Umbilical cord (tissue), 1 donor: ENCODE measurements at regions not wholly inside any gene's neighbourhood (a gene's known extent, or its start where the extent isn't known, plus 50 kb on each side); places are given as distances from the start of the nearest gene placed in this dataset.
"Not testable (repeated sequence)": the region's sequence is repeated elsewhere in the genome, so short reads cannot be mapped to it uniquely, and the experiment has no call there.

Experiments used
- DNase-seq: peaks from one replicate; pipeline ENCODE4 v3.0.0-alpha.2; 2015; ENCODE audit warnings: low spot score

DNA sequence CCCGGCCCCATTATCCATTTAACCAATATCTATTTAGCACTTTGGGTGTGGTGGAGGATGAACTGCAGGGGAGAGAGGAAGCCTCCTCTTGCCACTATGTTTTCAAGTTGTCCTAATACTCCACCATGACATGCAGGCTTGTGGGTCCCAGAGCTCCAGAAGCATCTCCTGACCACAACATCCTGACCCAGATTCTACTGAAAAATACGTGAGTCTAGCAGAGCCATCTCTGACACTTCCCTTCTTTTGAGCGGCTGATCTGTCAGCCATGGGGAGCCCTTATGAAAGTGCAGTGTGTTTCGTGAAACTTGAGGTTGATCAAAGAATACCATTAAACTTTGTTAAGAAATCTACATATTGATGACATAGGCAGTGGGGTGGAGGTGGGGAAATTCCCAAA is 126.6 kb downstream of the UNC93B1 start:
- DNase-seq, result not testable (repeated sequence)

DNA sequence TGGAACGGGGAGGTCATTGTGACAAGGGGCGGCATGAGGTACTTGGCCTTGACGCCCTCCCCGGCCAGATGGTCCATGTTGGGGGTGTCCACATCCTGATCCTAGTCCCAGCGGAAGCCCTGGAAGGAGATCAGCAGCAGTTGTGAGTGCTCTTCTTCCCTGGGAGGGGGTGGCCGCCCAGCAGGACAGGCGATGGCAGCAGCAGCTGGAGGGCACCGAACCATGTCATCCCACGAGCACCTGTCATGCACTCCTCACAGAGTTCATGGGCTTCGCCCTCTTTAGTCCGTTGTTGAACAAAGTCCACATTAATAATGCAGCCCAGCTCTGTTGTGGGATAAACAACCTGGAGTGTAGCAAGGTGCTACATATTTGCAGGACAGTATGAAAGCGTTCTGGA is 130.7 kb downstream of the UNC93B1 start:
- not testable (repeated sequence) for DNase-seq

DNA sequence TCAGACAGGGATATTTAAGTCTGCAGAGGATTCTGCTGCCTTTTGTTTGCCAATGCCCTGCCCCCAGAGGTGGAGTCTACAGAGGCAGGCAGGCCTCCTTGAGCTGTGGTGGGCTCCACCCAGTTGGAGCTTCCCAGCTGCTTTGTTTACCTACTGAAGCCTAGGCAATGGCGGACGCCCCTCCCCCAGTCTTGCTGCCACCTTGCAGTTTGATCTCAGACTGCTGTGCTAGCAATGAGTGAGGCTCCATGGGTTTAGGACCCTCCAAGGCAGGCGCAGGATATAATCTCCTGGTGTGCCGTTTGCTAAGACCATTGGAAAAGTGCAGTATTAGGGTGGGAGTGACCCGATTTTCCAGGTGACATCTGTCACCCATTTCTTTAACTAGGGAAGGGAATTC is 132.7 kb downstream of the UNC93B1 start:
- DNase-seq, result not testable (repeated sequence)

DNA sequence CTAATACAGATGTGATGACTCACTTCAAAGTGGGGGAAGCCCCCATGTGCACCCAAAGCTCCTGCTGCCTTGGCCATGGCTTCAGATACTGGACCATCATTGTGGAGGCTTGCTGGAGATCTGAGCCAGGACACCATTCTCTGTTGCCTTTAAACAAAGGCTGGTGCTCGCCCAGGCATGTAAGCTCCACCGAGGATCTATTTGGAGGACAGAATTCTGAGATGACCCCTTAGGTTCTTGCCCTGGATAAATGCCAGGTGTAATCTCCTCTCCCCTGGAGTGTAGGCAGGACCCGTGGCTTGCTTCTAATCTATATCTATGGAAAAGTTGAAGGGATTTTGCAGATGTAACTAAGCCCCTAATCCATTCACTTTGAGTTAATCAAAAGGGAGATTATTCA is 141.0 kb downstream of the UNC93B1 start:
- DNase-seq, result not testable (repeated sequence)

DNA sequence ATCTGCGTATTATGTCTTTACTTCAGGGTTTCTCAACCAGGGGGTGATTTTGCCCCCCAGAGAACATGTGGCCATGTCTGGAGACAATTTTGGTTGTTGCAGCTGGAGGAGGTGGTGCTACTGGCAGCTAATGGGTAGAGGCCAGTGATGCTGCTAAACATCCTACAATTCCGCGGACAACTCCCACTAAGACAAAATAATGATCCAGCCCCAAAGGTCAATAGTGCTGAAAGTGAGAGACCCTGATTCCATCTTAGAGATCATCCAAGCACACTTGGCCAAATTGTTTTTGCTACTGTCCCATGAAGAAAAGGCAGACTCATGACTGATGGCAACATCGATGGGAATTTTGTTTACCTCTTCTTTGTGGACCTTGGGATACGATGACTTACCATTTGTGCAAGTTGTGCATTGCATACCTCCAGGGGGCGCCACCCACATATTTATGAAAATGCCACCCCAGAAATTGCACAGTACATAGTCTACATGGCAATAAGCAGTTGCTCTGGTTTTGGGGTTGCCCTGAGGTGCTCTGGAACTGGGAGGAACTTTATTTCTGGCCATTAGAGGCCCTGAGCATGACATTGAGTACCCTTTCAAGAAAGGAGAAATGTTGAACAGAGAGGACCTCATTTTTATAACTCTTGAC is 144.3 kb downstream of the UNC93B1 start:
- not testable (repeated sequence) for DNase-seq

DNA sequence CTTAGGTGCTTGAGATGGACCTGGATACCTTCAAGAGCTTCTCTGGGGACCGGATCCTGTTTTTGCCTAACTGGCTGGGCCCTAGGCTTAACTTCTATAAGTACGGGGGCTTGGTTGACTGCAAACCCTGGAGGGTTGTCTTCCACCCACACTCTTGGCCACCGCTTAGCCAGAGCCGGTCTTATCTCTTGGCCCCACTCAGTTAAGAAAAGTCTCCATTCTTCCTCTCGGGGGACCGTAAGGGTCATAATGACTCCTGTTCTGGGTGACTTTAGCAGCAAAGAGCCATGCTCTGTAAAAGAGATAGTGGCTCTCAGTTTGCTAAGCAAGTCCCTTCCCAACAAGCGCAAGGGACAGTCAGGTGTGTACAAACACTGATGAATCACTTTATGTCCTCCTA is 153.2 kb downstream of the UNC93B1 start:
- DNase-seq, result not testable (repeated sequence)

DNA sequence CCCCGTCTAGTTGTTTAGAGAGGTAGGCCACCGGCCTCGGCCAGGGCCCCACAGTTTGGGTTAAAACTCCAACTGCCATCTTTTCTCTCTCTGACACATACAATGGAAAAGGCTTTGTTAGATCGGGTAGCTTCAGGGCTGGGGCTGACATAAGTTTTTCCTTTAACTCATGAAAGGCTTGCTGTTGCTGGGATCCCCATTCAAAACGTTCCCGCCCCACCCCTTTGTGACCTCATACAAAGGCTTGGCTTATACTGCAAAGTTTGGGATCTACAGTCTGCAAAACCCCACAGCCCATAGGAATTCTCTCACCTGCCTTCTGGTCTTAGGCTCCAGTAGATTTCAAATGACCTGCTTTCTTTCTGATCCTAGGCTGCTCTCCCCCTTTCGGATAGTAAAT is 154.1 kb downstream of the UNC93B1 start:
- not testable (repeated sequence) for DNase-seq

DNA sequence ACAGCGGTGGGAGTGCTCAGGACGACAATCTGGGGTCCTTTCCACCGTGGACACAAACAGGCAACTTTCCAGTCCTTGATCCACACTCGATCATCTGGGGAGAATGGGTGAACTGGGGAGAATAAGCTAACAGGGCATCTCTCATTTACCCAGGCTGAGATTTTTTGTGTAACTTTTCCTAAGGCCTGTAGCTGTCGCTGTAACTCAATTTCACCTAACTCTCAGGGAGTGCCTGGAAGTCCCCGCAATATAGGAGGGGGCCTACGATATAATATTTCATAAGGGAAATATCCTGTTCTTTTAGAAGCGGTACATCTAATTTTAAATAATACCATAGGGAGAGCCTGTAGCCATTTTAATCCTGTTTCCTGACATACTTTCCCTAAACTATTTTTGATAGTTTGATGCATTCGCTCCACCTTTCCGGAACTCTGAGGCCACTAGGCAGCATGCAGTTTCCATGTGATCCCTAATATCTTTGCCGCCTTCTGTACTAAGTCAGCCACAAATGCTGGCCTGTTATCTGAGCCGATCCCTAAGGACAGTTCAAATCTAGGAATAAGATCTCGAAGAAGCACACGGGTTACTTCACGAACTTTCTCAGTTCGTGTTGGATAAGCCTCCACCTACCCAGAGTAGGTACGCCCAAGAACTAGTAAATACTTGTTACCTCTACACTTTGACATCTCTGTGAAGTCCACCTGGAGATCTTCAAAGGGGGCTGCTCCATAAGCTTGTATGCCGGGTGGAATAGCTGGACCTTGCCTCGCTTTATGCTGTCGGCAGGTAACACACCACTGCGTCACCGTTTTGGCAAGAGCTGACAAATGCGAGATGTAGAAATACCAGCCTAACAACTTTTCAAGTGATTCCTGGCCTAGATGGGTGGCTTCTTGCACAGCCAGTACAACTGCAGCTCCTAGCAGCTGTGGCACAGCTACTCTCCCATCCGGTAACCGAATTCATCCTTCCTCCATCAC is 155.7 kb downstream of the UNC93B1 start:
- DNase-seq, result peak; percentile 33

DNA sequence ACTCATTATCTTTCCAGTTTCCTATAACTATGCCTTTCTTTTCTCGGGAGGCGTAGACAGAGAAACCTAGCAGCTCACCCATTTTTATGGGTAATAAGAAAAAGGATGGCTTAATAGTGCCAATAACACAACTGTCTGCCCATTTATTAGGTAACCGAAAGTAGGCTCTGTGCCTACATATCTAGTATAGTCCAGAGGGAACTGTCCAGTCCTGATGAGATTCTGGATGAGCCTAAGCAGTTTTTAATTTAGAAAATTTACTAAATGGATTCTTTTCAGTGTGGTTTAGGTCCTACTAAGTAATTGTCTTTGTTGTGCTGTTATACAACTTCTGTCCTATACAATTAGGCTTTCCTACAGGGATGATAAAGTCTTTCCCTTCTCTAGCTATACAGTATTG is 157.6 kb downstream of the UNC93B1 start:
- DNase-seq, result not testable (repeated sequence)

DNA sequence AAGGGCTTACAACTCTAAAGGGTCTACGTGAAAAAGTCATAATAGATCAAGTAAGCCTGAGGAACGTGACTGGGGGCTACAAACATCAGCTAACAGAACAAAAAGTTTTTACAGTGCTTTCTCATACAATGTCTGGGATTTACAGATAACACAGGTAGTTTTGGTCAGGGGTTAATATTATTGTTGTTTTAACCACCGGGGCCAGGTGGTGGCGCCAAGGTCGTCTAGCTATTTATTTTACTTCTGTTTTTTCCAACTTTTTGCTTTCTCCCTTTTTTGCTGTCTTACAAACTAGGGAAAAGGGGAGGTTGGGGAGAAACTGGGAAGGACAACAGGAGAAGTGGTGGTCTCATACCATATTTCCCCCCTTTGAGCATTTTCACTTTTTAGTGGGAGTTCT is 158.6 kb downstream of the UNC93B1 start:
- not testable (repeated sequence) for DNase-seq

DNA sequence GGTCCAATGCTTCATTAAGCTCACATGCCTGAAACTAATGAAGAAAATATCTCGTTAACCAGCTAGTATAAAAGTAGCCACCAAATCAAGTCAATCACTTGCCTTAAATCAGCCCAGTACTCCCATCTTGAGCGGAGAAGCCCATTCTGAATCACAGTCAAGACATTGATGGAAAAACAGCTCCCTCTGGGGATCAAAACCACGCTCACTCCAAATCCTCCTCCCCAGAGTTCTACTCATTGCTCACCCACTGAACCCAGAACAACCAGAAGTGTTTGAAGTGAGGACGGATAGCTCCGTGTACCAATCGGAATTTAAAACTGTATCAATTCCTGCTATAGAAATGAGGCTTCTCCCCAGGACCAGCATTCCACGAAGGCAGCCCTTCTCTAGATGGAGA is 163.3 kb downstream of the UNC93B1 start:
- not testable (repeated sequence) for DNase-seq

DNA sequence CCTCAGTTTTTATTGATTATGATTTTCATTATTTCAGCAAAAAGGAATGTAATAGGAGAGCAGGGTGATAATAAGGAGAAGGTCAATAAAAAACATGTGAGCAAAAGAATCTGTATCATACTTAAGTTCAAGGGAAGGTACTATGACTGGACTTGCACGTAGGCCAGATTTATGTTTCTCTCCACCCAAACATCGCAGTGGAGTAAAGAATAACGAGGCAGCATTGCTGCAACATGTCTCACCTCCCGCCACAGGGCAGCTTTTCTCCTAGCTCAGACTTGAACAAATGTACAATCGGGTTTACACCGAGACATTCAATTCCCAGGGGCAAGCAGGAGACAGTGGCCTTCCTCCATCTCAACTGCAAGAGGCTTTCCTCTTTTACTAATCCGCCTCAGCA is 155.7 kb upstream of the ALDH3B2 start:
- DNase-seq, result peak; percentile 28

DNA sequence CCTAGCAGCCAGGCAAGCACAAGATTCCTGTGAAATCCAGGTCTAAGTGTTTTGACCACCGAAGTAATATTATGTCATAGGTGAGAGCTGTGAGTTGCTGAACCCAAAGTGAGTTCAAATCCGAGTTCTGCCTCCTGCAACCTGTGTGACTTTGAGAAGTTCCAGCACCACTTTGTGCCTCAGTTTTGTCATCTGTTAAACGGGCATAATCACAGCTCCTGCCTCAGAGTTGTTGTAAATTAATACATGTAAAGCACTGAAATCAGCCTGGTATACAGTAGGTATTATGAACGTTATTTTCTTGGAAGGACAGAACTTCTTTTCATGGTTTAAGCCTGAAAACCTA is 152.5 kb upstream of the ALDH3B2 start:
- DNase-seq, result not testable (repeated sequence)

DNA sequence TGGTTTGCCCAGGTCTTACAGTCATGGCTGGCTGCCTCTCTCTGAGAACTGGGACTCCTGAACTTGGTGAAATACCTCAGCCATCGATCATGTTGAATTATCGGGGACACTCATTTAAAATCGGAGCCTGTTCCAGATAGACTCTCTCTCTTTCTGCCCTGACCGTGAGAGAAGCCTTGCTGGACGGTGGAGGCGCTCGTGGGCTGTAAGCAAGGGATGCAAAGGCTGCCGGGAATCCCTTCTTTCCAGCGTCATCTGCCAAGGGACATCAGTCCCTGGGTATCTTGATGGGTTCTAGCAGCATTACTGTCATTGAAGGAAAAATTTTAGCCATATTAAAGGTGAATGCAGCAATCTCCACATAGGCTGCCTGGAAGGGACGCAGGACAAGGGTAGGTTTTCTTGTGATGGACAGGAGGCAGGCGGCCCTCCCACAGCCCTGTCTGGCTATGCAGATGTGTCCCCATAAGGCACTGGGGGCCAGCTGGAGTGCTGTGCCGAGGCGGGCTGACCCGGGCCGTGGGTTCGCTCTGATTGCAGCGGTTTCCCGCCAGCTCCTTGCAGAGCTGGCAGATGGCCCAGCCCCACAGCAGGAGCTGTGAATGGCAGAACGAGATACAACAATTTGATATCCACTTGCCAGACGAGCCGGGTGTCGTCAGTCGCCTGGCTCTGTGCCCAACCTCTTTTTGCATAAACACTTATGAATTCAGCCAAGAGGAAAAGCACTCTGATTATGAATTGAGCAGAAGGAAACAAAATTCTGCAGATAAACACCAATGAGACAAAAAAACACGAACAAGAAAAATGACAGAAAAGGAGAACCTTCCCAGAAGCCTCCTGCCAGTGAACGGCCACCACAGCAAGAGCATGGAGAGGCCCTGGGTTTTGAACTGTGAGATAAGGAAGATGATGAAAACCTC is 151.9 kb upstream of the ALDH3B2 start:
- DNase-seq, result peak; percentile 78

DNA sequence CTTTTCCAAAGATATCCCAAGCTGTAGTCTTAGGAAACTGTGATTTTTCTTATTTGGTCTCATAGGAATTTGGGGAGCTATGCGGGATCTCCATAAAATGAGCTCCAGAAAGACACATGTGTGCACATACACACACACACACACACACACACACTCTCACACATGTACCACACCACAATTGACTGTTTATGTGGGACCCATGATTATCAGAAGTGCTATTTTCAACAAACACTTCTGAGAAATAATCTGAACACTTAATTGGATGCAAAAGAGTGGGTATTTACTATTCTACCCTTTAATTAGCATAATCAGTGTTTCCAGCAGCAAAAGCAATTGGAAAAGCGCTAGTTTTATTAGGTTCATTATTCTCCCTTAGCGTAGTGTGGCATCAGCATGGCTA is 150.4 kb upstream of the ALDH3B2 start:
- DNase-seq, result not testable (repeated sequence)

DNA sequence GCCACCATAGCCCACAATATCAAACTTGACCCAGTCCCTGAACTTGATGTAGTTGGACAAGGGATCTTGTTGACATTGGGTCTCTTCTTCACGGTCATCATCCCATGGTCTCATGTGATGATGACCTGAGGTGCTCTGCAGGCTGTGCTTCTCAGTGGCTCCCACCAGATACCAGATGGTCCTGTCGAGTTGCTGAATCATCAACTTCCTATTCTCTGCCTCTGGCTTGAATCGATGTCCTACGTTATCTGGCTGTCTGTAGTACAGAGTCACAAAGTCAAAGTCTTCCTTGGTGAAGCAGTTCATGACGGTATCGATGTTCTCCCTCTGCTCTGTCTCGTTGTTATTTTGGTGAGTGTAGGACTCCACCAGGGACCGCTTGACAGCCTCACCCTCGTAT is 145.7 kb upstream of the ALDH3B2 start:
- DNase-seq, result no peak

DNA sequence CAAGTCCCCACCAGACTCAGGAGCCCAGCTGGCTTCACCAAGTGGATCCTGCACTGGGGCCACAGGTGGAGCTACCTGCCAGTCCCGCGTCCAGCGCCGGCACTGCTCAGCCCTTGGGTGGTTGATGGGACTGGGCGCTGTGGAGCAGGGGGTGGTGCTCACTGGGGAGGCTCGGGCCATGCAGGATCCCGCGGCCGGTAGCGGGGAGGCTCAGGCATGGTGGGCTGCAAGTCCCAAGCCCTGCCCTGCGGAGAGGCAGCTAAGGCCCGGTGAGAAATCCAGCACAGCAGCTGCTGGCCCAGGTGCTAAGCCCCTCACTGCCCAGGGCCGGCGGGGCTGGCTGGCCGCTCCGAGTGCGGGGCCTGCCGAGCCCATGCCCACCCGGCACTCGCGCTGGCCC is 143.1 kb upstream of the ALDH3B2 start:
- not testable (repeated sequence) for DNase-seq

DNA sequence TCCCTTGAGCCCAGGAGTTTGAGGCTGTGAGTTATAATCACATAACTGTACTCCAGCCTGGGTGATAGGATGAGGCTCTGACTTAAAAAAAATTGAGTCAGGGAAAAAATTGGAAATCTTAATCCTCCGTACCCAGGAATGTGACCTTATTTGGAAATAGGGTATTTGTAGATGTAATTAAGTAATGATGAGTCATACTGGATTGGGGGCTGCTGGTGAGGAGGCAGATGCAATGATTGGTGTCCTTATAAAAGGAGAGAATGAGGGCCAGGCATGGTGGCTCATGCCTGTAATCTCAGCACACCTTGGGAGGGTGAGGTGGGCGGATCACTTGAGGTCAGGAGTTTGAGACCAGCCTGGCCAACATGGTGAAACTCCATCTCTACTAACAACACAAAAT is 134.9 kb upstream of the ALDH3B2 start:
- DNase-seq, result not testable (repeated sequence)

DNA sequence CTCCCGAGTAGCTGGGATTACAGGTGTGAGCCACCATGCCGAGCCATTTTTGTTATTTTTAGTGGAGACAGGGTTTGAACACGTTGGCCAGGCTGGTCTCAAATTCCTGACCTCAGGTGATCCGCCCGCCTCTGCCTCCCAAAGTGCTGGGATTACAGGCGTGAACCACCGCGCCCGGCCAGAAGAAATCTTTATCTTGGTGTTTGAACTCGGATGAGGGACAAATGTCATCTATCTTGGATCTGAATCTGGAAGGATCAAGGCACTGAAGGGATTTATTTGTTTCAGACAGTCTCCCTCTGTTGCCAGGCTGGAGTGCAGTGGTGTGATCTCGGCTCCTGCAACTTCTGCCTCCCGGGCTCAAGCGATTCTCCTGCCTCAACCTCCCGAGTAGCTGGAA is 133.5 kb upstream of the ALDH3B2 start:
- DNase-seq, result not testable (repeated sequence)

DNA sequence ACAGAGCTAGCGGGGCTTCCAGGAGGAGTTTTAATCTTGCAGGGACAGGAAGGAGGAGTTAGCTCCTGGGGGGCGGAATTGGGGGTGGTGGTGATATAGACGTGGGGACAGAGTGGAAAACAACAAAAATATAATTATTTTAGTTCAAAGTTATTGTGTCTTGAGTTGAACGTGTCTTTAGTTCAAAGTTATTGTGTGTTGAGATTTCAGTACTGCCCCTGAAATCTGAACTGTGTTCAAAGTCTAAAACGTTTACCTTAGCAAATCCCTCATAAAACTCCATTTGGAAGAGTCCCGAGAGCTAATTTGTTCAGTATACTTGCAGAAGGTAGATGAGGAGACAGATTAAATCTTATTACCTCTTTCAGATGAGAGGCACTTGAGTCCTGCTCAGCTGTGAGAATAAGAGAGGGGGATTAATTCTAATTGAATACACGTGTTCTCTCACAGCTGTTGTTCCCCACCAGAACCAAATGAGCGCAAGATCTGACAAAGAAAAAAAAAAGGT is 132.4 kb upstream of the ALDH3B2 start:
- DNase-seq, result not testable (repeated sequence)

DNA sequence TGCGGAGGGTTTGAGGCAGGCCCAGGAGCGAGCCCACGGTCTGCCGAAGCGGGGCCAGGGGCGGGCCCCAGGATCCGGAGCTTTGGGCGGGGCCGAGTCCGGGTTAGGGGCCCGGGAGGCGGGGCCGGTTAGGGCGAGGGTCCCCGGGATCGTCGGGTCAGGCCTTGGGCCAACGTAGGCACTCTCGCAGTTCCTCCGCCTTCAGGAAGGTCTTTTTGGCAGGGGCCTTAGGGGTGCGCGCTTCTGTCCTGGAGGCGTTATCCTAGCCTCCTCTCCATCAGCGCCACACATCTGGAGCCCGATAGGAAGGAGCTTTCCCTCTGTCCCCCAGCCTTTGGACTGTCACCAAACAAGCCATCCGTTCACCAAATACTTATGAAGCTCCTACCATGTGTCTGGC is 131.8 kb upstream of the ALDH3B2 start:
- DNase-seq, result peak; percentile 38
